ENCODE measurements at regions not wholly inside any gene's neighbourhood (a gene's known extent, or its start where the extent isn't known, plus 50 kb on each side); places are given as distances from the start of the nearest gene placed in this dataset.

GRCh38 chr5:40017918-40018317 is 593.1 kb upstream of the DAB2 start:
- no peak for TF ChIP-seq POLR2A (IDR thresholded peaks at IDR 0.05)
- TF ChIP-seq POLR2AphosphoS5 (IDR thresholded peaks at IDR 0.05): no peak
- TF ChIP-seq, protein P1, sequence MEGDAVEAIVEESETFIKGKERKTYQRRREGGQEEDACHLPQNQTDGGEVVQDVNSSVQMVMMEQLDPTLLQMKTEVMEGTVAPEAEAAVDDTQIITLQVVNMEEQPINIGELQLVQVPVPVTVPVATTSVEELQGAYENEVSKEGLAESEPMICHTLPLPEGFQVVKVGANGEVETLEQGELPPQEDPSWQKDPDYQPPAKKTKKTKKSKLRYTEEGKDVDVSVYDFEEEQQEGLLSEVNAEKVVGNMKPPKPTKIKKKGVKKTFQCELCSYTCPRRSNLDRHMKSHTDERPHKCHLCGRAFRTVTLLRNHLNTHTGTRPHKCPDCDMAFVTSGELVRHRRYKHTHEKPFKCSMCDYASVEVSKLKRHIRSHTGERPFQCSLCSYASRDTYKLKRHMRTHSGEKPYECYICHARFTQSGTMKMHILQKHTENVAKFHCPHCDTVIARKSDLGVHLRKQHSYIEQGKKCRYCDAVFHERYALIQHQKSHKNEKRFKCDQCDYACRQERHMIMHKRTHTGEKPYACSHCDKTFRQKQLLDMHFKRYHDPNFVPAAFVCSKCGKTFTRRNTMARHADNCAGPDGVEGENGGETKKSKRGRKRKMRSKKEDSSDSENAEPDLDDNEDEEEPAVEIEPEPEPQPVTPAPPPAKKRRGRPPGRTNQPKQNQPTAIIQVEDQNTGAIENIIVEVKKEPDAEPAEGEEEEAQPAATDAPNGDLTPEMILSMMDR (IDR thresholded peaks at IDR 0.05): no peak
- no peak for TF ChIP-seq EP300 (IDR thresholded peaks at IDR 0.05)
